WTC11 (cell line): ENCODE measurements at regions not wholly inside any gene's neighbourhood (a gene's known extent, or its start where the extent isn't known, plus 50 kb on each side); places are given as distances from the start of the nearest gene placed in this dataset.

Source experiments
- ATAC-seq: fragments of 200-7000 bp; cut with Tn5 transposase; 2 replicates; pipeline ENCODE4 v1.10.0; 2021; ENCODE audit warnings: mild to moderate bottlenecking, moderate library complexity
- CTCF ChIA-PET: fragments of 300-600 bp; sonication (Branson Sonifier 250); formaldehyde crosslinking; loops from one replicate; lab custom pipeline; 2021; ENCODE audit warnings: antibody characterized with exemption; lab: Charles Lee
- POLR2A ChIA-PET: fragments of 350-600 bp; sonication (Branson Sonifier 250); formaldehyde crosslinking; loops from one replicate; lab custom pipeline; 2021; ENCODE audit warnings: antibody characterized with exemption; lab: Charles Lee
- DNase-seq: peaks from one replicate; pipeline ENCODE4 v3.0.0; 2021; ENCODE audit warnings: low spot score
- H3K27ac Mint-ChIP-seq: 2 replicates; pipeline ENCODE4 v1.8.0; 2021; ENCODE audit warnings: mixed read lengths
- H3K27me3 Mint-ChIP-seq: 2 replicates; pipeline ENCODE4 v1.8.0; 2021; ENCODE audit warnings: low read depth, mild to moderate bottlenecking, moderate library complexity, mixed read lengths
- H3K36me3 Mint-ChIP-seq: 2 replicates; pipeline ENCODE4 v1.8.0; 2021; ENCODE audit warnings: mixed read lengths
- H3K4me1 Mint-ChIP-seq: 2 replicates; pipeline ENCODE4 v1.8.0; 2022; ENCODE audit warnings: mixed read lengths
- H3K4me3 Mint-ChIP-seq: 2 replicates; pipeline ENCODE4 v1.8.0; 2021; ENCODE audit warnings: mild to moderate bottlenecking, moderate library complexity, mixed read lengths
- H3K9me3 Mint-ChIP-seq: 2 replicates; pipeline ENCODE4 v1.8.0; 2021; ENCODE audit warnings: mixed read lengths
- ATF1 ChIP-seq: sonication (generic); formaldehyde crosslinking; IDR thresholded peaks from 2 replicates; pipeline ENCODE4 v1.8.1; 2023; ENCODE audit warnings: mild to moderate bottlenecking, moderate library complexity, missing genetic modification reagents
- ATF3 ChIP-seq: sonication (generic); formaldehyde crosslinking; conservative IDR thresholded peaks from 2 replicates; pipeline ENCODE4 v1.8.1; 2022; ENCODE audit warnings: mild to moderate bottlenecking, missing genetic modification reagents
- CBFB ChIP-seq: sonication (generic); formaldehyde crosslinking; IDR thresholded peaks from 2 replicates; pipeline ENCODE4 v1.8.1; 2022; ENCODE audit warnings: mild to moderate bottlenecking, low read depth, missing genetic modification reagents
- ELF4 ChIP-seq: sonication (generic); formaldehyde crosslinking; IDR thresholded peaks from 2 replicates; pipeline ENCODE4 v1.8.1; 2022; ENCODE audit warnings: low read depth, mild to moderate bottlenecking, moderate library complexity, missing genetic modification reagents
- ETV6 ChIP-seq: sonication (generic); formaldehyde crosslinking; IDR thresholded peaks from 2 replicates; pipeline ENCODE4 v1.8.1; 2022; ENCODE audit warnings: mild to moderate bottlenecking, missing genetic modification reagents
- JUN ChIP-seq: sonication (generic); formaldehyde crosslinking; IDR thresholded peaks from 2 replicates; pipeline ENCODE4 v1.8.0; 2023; ENCODE audit warnings: mild to moderate bottlenecking, missing genetic modification reagents
- NFYB ChIP-seq: sonication (generic); formaldehyde crosslinking; conservative IDR thresholded peaks from 2 replicates; pipeline ENCODE4 v1.8.0; 2022; ENCODE audit warnings: low read depth, missing genetic modification reagents
- SMAD3 ChIP-seq: sonication (generic); formaldehyde crosslinking; IDR thresholded peaks from 2 replicates; pipeline ENCODE4 v1.8.0; 2022; ENCODE audit warnings: missing genetic modification reagents, mild to moderate bottlenecking, borderline replicate concordance
- SOX15 ChIP-seq: fragments of 250-450 bp; sonication (Bioruptor Pico); IDR thresholded peaks from 2 replicates; pipeline ENCODE4 v1.9.0; 2021; ENCODE audit warnings: mild to moderate bottlenecking
- TCF7 ChIP-seq: sonication (generic); formaldehyde crosslinking; IDR thresholded peaks from 2 replicates; pipeline ENCODE4 v1.8.0; 2022; ENCODE audit warnings: mild to moderate bottlenecking, low read depth, missing genetic modification reagents, moderate library complexity
- TEAD1 ChIP-seq: sonication (generic); formaldehyde crosslinking; IDR thresholded peaks from 2 replicates; pipeline ENCODE4 v1.8.0; 2022; ENCODE audit warnings: mild to moderate bottlenecking, missing genetic modification reagents
- ZNF138 ChIP-seq: sonication (generic); formaldehyde crosslinking; conservative IDR thresholded peaks from 2 replicates; pipeline ENCODE4 v1.8.1; 2022; ENCODE audit warnings: mild to moderate bottlenecking, moderate library complexity, missing genetic modification reagents
- ZNF317 ChIP-seq: sonication (generic); formaldehyde crosslinking; IDR thresholded peaks from 2 replicates; pipeline ENCODE4 v1.8.1; 2023; ENCODE audit warnings: low read depth, mild to moderate bottlenecking, moderate library complexity, missing genetic modification reagents, borderline replicate concordance
- ZNF532 ChIP-seq: fragments of 250-450 bp; sonication (Bioruptor Pico); IDR thresholded peaks from 2 replicates; pipeline ENCODE4 v1.9.0; 2021; ENCODE audit warnings: mild to moderate bottlenecking, borderline replicate concordance
- ZNF671 ChIP-seq: fragments of 250-450 bp; sonication (Bioruptor Pico); IDR thresholded peaks from 2 replicates; pipeline ENCODE4 v1.8.0; 2021; ENCODE audit warnings: mild to moderate bottlenecking
- TF ChIP-seq, protein P1 (sequence below): sonication (generic); formaldehyde crosslinking; IDR thresholded peaks from 2 replicates; pipeline ENCODE4 v1.8.0; 2023; ENCODE audit warnings: missing genetic modification reagents, mild to moderate bottlenecking, borderline replicate concordance
- TF ChIP-seq, protein P2 (sequence below): sonication (generic); formaldehyde crosslinking; IDR thresholded peaks from 2 replicates; pipeline ENCODE4 v1.8.1; 2022; ENCODE audit warnings: low read depth, mild to moderate bottlenecking, moderate library complexity, missing genetic modification reagents, borderline replicate concordance
- TF ChIP-seq, protein P3 (sequence below): sonication (generic); formaldehyde crosslinking; IDR thresholded peaks from 2 replicates; pipeline ENCODE4 v1.8.0; 2022; ENCODE audit warnings: missing genetic modification reagents

GRCh38 chr1:181264821-181265220, 176.3 kb downstream of the IER5 start (continued):
- TF ChIP-seq, protein P1, sequence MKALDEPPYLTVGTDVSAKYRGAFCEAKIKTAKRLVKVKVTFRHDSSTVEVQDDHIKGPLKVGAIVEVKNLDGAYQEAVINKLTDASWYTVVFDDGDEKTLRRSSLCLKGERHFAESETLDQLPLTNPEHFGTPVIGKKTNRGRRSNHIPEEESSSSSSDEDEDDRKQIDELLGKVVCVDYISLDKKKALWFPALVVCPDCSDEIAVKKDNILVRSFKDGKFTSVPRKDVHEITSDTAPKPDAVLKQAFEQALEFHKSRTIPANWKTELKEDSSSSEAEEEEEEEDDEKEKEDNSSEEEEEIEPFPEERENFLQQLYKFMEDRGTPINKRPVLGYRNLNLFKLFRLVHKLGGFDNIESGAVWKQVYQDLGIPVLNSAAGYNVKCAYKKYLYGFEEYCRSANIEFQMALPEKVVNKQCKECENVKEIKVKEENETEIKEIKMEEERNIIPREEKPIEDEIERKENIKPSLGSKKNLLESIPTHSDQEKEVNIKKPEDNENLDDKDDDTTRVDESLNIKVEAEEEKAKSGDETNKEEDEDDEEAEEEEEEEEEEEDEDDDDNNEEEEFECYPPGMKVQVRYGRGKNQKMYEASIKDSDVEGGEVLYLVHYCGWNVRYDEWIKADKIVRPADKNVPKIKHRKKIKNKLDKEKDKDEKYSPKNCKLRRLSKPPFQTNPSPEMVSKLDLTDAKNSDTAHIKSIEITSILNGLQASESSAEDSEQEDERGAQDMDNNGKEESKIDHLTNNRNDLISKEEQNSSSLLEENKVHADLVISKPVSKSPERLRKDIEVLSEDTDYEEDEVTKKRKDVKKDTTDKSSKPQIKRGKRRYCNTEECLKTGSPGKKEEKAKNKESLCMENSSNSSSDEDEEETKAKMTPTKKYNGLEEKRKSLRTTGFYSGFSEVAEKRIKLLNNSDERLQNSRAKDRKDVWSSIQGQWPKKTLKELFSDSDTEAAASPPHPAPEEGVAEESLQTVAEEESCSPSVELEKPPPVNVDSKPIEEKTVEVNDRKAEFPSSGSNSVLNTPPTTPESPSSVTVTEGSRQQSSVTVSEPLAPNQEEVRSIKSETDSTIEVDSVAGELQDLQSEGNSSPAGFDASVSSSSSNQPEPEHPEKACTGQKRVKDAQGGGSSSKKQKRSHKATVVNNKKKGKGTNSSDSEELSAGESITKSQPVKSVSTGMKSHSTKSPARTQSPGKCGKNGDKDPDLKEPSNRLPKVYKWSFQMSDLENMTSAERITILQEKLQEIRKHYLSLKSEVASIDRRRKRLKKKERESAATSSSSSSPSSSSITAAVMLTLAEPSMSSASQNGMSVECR = no peak
- TF ChIP-seq SOX15 (no peak), ETV6 (no peak), TCF7 (CRISPR knock-in tag) (no peak), ZNF671 (CRISPR knock-in tag) (no peak), ATF3 (CRISPR knock-in tag) (no peak)
- TF ChIP-seq, protein P2, sequence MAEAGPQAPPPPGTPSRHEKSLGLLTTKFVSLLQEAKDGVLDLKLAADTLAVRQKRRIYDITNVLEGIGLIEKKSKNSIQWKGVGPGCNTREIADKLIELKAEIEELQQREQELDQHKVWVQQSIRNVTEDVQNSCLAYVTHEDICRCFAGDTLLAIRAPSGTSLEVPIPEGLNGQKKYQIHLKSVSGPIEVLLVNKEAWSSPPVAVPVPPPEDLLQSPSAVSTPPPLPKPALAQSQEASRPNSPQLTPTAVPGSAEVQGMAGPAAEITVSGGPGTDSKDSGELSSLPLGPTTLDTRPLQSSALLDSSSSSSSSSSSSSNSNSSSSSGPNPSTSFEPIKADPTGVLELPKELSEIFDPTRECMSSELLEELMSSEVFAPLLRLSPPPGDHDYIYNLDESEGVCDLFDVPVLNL (CRISPR knock-in tag) = no peak
- TF ChIP-seq, all 79 proteins: peak for 0

- TF ChIP-seq JUN (CRISPR knock-in tag) = no peak
- TF ChIP-seq ZNF317 = peak; percentile 96
- CTCF ChIA-PET = no interaction called here
- H3K36me3 Mint-ChIP-seq = peaks cover 26% of the 10 kb centered on the region
- no peak overlapping the region for H3K27ac Mint-ChIP-seq
- DNase-seq (no peak), ATAC-seq (no peak)
- no peak overlapping the region for H3K4me3 Mint-ChIP-seq
- H3K9me3 Mint-ChIP-seq = peaks cover 65% of the 10 kb centered on the region
- POLR2A ChIA-PET = no interaction called here
- H3K4me1 Mint-ChIP-seq = no peaks in the 10 kb centered on the region
- H3K27me3 Mint-ChIP-seq = peaks cover 1% of the 10 kb centered on the region
These were observed 196.5 kb downstream of the IER5 start for GRCh38 chr1:181284978-181285377.

DNA sequence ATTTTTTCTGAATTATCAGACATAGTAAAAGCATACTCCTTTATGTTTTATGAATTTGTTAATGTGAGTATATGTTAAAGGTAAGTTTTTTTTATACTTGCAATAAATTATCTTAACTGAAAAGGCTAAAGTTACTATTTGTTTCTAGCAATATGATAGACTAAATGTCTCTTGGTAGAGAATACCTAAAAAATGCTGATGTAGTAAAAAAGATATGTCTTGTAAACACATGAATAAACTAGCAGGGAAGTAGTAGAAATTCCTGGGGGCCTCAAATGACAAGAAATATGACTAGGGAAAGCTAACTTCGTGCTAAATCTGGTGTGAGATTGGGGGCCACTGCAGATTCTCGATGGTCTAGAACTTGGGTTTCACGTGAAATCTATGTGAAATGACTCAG, 188.1 kb upstream of the CACNA1E start:
- POLR2A ChIA-PET = no interaction called here
- Mint-ChIP-seq H3K27ac (no peak overlapping the region), H3K9me3 (no peaks in the 10 kb centered on the region), H3K4me3 (no peak overlapping the region), H3K36me3 (no peaks in the 10 kb centered on the region), H3K4me1 (no peaks in the 10 kb centered on the region), H3K27me3 (peaks cover 2% of the 10 kb centered on the region)
- TF ChIP-seq ELF4 (CRISPR knock-in tag) = no peak
- TF ChIP-seq ATF1 (CRISPR knock-in tag) = no peak
- TF ChIP-seq NFYB (CRISPR knock-in tag) = no peak
- CTCF ChIA-PET = interaction anchor here (1.3 kb wide), 1 partner anchor 105 kb away, joined by 5 read pairs; no protein-coding TSS in a partner anchor
- ATAC-seq (no peak), DNase-seq (no peak)

- H3K27me3 Mint-ChIP-seq = peaks cover 2% of the 10 kb centered on the region
- no peak overlapping the region for H3K27ac Mint-ChIP-seq
- no peak for ATAC-seq
- no peak overlapping the region for H3K4me3 Mint-ChIP-seq
- DNase-seq = no peak
- no peaks in the 10 kb centered on the region for H3K4me1 Mint-ChIP-seq
- H3K36me3 Mint-ChIP-seq = no peaks in the 10 kb centered on the region
- POLR2A ChIA-PET = interaction anchor here (0.5 kb wide), 1 partner anchor 86 kb away, joined by 5 read pairs; no protein-coding TSS in a partner anchor
- CTCF ChIA-PET = no interaction called here
- no peaks in the 10 kb centered on the region for H3K9me3 Mint-ChIP-seq
- TF ChIP-seq TEAD1 (CRISPR knock-in tag) = no peak
- no peak for TF ChIP-seq ZNF532
- TF ChIP-seq SMAD3 (CRISPR knock-in tag) = no peak
- no peak for TF ChIP-seq CBFB (CRISPR knock-in tag)
- TF ChIP-seq, protein P3, sequence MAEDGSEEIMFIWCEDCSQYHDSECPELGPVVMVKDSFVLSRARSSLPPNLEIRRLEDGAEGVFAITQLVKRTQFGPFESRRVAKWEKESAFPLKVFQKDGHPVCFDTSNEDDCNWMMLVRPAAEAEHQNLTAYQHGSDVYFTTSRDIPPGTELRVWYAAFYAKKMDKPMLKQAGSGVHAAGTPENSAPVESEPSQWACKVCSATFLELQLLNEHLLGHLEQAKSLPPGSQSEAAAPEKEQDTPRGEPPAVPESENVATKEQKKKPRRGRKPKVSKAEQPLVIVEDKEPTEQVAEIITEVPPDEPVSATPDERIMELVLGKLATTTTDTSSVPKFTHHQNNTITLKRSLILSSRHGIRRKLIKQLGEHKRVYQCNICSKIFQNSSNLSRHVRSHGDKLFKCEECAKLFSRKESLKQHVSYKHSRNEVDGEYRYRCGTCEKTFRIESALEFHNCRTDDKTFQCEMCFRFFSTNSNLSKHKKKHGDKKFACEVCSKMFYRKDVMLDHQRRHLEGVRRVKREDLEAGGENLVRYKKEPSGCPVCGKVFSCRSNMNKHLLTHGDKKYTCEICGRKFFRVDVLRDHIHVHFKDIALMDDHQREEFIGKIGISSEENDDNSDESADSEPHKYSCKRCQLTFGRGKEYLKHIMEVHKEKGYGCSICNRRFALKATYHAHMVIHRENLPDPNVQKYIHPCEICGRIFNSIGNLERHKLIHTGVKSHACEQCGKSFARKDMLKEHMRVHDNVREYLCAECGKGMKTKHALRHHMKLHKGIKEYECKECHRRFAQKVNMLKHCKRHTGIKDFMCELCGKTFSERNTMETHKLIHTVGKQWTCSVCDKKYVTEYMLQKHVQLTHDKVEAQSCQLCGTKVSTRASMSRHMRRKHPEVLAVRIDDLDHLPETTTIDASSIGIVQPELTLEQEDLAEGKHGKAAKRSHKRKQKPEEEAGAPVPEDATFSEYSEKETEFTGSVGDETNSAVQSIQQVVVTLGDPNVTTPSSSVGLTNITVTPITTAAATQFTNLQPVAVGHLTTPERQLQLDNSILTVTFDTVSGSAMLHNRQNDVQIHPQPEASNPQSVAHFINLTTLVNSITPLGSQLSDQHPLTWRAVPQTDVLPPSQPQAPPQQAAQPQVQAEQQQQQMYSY = no peak
- no peak for TF ChIP-seq ZNF138
These were observed 187.1 kb upstream of the CACNA1E start for GRCh38 chr1:181296180-181296579.
